ENCODE measurements at regions not wholly inside any gene's neighbourhood (a gene's known extent, or its start where the extent isn't known, plus 50 kb on each side); places are given as distances from the start of the nearest gene placed in this dataset.

DNA sequence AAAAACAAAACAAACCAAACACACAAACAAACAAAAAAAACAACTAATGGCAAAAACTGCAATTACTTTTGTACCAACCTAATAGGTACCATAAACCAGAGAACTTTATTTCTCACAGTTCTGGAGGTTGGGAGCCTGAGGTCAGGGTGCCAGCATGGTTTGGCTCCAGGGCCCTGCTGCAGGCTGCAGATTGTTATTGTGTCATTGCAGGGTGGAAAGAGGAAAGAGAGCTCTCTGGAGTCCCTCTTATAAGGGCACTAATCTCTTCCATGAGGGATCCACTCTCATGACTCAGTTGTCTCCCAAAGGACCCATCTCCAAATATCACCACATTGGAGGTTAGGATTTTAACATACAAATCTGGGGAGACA lies 64.9 kb upstream of the CPEB4 start:
- POLR2A ChIA-PET (ENCODE audit: low non-redundant PET), result no interaction called here
- TF ChIP-seq, protein P1, sequence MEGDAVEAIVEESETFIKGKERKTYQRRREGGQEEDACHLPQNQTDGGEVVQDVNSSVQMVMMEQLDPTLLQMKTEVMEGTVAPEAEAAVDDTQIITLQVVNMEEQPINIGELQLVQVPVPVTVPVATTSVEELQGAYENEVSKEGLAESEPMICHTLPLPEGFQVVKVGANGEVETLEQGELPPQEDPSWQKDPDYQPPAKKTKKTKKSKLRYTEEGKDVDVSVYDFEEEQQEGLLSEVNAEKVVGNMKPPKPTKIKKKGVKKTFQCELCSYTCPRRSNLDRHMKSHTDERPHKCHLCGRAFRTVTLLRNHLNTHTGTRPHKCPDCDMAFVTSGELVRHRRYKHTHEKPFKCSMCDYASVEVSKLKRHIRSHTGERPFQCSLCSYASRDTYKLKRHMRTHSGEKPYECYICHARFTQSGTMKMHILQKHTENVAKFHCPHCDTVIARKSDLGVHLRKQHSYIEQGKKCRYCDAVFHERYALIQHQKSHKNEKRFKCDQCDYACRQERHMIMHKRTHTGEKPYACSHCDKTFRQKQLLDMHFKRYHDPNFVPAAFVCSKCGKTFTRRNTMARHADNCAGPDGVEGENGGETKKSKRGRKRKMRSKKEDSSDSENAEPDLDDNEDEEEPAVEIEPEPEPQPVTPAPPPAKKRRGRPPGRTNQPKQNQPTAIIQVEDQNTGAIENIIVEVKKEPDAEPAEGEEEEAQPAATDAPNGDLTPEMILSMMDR (conservative IDR thresholded peaks at IDR 0.05; ENCODE audit: low read depth), result no peak
- no peak overlapping the region for H3K27ac ChIP-seq
- DNase-seq (ENCODE audit: low spot score), result no peak
- CTCF ChIA-PET, result no interaction called here

GRCh38 chr5:173823721-173824567 lies 64.2 kb upstream of the CPEB4 start:
- ChIA-PET POLR2A (ENCODE audit: low non-redundant PET) (no interaction called here), CTCF (interaction anchor here (0.7 to 1.0 kb wide), 3 partner anchors 24 to 1397 kb away, joined by 3 to 4 read pairs (median 3); no protein-coding TSS in a partner anchor)
- TF ChIP-seq, protein P1 (conservative IDR thresholded peaks at IDR 0.05; ENCODE audit: low read depth), result no peak
- H3K27ac ChIP-seq, result no peak overlapping the region
- DNase-seq (ENCODE audit: low spot score), result peak; percentile 86

DNA sequence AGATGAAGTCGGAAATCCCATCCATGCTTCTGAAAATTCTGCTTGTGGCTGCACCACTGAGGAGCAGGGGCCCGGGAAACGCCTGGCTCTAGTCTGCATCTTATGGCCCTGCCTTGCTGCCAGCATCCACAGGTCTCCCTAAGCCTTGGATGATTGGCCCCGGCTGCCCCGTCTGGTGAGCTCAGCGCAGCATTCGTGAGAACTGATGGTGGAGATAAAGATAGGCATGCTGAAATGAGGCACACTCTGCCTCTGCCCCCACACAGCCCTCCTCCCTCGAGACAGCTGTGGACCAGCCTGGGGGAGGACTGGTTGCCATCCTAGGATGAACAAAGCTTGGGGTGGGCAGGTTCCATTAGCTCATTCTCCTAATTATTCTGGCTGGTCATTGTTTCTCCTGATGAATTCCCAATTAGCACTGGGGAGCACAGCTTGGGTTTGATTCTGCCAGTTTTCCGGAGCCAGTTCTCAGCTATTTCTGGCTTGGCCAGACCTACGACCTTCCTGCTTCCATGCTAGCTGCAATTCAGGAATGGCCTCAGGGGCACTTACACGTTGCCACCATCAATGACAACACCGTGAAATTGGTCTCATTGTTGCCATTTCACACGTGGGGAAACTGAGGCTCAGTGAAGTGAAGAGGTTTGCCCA lies 62.8 kb upstream of the CPEB4 start:
- no peak for DNase-seq (ENCODE audit: low spot score)
- ChIA-PET POLR2A (ENCODE audit: low non-redundant PET) (no interaction called here), CTCF (interaction anchor here (0.6 to 1.2 kb wide), 4 partner anchors 36 to 148 kb away, joined by 3 to 4 read pairs (median 3); no protein-coding TSS in a partner anchor)
- TF ChIP-seq, protein P1 (conservative IDR thresholded peaks at IDR 0.05; ENCODE audit: low read depth), result no peak
- no peak overlapping the region for H3K27ac ChIP-seq

DNA sequence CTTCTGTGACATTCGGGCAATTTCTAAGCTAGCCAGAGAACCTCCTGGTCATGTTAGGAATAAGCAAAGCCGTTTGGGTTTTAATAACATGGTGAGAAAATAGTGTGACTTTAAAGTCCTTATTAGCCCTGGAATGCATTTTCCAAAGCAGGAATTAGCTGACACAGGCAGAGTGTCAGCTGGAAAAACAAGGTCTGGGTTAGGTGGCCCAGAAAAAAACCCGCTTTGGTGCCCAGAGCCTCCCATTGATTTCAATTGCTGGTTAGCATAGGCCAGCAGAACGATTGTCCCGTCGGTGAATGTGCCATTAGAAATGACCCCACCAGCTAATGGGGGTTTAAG lies 62.1 kb upstream of the CPEB4 start:
- ChIA-PET POLR2A (ENCODE audit: low non-redundant PET) (no interaction called here), CTCF (interaction anchor here (0.6 to 1.2 kb wide), 4 partner anchors 14 to 147 kb away, joined by 3 to 4 read pairs (median 4); no protein-coding TSS in a partner anchor)
- TF ChIP-seq, protein P1 (conservative IDR thresholded peaks at IDR 0.05; ENCODE audit: low read depth), result no peak
- DNase-seq (ENCODE audit: low spot score), result no peak
- no peak overlapping the region for H3K27ac ChIP-seq

DNA sequence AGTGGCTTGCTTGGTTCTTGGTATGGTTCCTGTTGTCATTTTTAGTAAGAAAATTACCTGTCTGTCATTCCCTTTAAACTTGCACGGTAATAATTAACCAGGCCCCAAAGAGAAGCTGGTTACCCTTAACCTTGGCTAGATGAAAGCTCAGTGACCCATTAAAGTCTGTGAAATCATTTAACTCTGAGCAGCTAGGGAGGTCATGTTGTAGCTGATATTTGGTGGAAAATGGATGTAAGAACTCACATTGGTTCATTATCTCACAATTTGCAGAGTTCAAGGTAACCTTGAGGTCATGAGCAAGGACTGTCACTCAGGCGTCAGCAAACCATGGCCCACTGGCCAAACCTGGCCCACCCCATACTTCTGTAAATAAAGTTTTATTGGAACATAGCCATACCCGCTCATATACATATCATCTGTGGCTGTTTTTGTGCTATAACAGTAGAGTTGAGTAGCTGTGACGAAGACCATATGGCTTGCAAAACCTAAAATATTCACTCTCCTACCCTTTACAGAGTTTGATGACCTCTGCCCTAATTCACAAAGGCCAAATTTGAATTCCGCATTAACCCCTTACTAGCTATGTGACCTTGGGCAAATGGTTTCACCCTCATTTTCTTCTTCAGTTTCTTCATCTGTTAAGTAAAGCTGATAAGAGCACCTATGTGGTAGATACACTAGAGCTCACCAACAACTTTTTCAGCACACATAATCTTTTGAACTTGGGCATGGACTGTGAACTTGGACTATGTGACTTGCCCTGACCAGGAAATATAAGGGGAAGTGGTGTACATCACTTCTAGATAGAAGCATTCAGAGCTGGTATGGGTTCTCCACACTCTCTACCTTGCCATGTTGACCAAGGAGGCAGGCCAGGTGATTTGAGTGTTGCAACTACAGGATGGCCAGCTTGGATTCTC lies 61.5 kb upstream of the CPEB4 start:
- POLR2A ChIA-PET (ENCODE audit: low non-redundant PET), result no interaction called here
- CTCF ChIA-PET, result interaction anchor here (0.6 to 1.2 kb wide), 7 partner anchors 13 to 807 kb away, joined by 3 to 4 read pairs (median 3); no protein-coding TSS in a partner anchor
- TF ChIP-seq, protein P1 (conservative IDR thresholded peaks at IDR 0.05; ENCODE audit: low read depth), result no peak
- no peak for DNase-seq (ENCODE audit: low spot score)
- no peak overlapping the region for H3K27ac ChIP-seq

DNA sequence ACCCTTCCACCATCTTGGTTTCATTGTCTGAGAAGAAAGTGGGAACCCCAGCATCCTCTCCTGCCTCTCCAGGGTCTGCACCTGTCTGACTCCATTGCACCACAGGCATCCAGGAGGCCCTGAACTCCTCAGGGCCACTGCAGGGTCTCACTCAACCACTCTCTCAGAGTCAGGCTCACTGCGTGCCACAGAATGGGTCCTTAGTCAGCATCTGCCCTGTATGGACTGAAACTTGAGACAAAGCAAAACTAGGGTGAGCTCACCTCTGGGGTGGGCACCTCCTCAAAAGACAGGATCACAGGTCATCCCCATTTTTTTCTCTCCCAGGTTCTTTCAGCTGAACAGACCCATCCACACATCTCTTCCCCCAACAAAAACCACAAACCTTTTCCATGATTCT lies 59.2 kb upstream of the CPEB4 start:
- CTCF ChIA-PET, result interaction anchor here (0.7 to 0.9 kb wide), 2 partner anchors 63 to 96 kb away, joined by 4 read pairs; no protein-coding TSS in a partner anchor
- POLR2A ChIA-PET (ENCODE audit: low non-redundant PET), result no interaction called here
- TF ChIP-seq, protein P1 (conservative IDR thresholded peaks at IDR 0.05; ENCODE audit: low read depth), result no peak
- H3K27ac ChIP-seq, result no peak overlapping the region
- no peak for DNase-seq (ENCODE audit: low spot score)
